H1 (cell line): ENCODE measurements at regions not wholly inside any gene's neighbourhood (a gene's known extent, or its start where the extent isn't known, plus 50 kb on each side); places are given as distances from the start of the nearest gene placed in this dataset.

Experiments
- CTCF ChIA-PET: fragments of 300-600 bp; sonication (Branson Sonifier 250); formaldehyde crosslinking; loops from one replicate; lab custom pipeline; 2021; ENCODE audit not compliant: partially characterized antibody; lab: Charles Lee
- POLR2A ChIA-PET: fragments of 300-600 bp; sonication (Branson Sonifier 250); formaldehyde crosslinking; loops from one replicate; lab custom pipeline; 2021; ENCODE audit warnings: inconsistent platforms; ENCODE audit not compliant: partially characterized antibody; lab: Charles Lee
- DNase-seq, 2 experiments: peaks; one replicate each; pipeline versions ENCODE4 v3.0.0 to v3.0.0-alpha.2; 2010 to 2022; ENCODE audit warnings: low spot score in 2 of 2, low read depth in 1 of 2, mixed read lengths in 1 of 2
- FAIRE-seq: peaks from 2 replicates; lab custom pipeline; 2011; peaks lifted over from hg19 to GRCh38; lab: Jason Lieb, UNC
- H2AFZ ChIP-seq: 2 replicates; pipeline ENCODE4 v1.8.1; 2012; ENCODE audit warnings: low read length, inconsistent platforms
- H2AK5ac ChIP-seq: 2 replicates; pipeline ENCODE4 v1.6.1; 2013; ENCODE audit warnings: low read depth, low read length
- H2BK120ac ChIP-seq: replicated peaks from 2 replicates; pipeline ENCODE3; 2013; ENCODE audit warnings: low read depth, low read length, inconsistent platforms
- H2BK12ac ChIP-seq: 2 replicates; pipeline ENCODE4 v1.6.1; 2013; ENCODE audit warnings: low read depth, low read length
- H2BK15ac ChIP-seq: 2 replicates; pipeline ENCODE4 v1.6.1; 2013; ENCODE audit warnings: low read length
- H2BK20ac ChIP-seq: 2 replicates; pipeline ENCODE4 v1.6.1; 2013; ENCODE audit warnings: low read length
- H2BK5ac ChIP-seq: 2 replicates; pipeline ENCODE4 v1.6.1; 2013; ENCODE audit warnings: low read depth, low read length
- H3K14ac ChIP-seq: 2 replicates; pipeline ENCODE4 v1.6.1; 2013; ENCODE audit warnings: inconsistent platforms; ENCODE audit not compliant: insufficient read length
- H3K18ac ChIP-seq: 2 replicates; pipeline ENCODE4 v1.6.1; 2013; ENCODE audit warnings: low read length; ENCODE audit errors: extremely low read depth
- H3K23ac ChIP-seq: 2 replicates; pipeline ENCODE4 v1.6.1; 2013; ENCODE audit warnings: inconsistent platforms; ENCODE audit not compliant: insufficient read length
- H3K23me2 ChIP-seq: 2 replicates; pipeline ENCODE4 v1.6.1; 2013; ENCODE audit warnings: low read depth, low read length
- H3K27ac ChIP-seq: 2 replicates; pipeline ENCODE4 v1.6.1; 2011; ENCODE audit warnings: low read depth, low read length, inconsistent platforms
- H3K27me3 ChIP-seq, 4 experiments: replicated peaks in 1 of 4; 1 replicate in 1 of 4; 2 replicates in 3 of 4; pipeline versions ENCODE4 v1.6.1 to v1.8.1; 2011 to 2013; ENCODE audit warnings: low read length in 3 of 4, mild to moderate bottlenecking in 3 of 4, inconsistent platforms in 2 of 4, mixed read lengths in 2 of 4, moderate library complexity in 1 of 4; ENCODE audit not compliant: control insufficient read depth in 3 of 4, insufficient read depth in 3 of 4; ENCODE audit errors: extremely low read depth in 1 of 4
- H3K36me3 ChIP-seq, 4 experiments: 2 replicates each; pipeline versions ENCODE4 v1.6.1 to v1.8.1; 2011 to 2013; ENCODE audit warnings: mild to moderate bottlenecking in 4 of 4, low read length in 3 of 4, moderate library complexity in 2 of 4, control low read depth in 1 of 4, inconsistent platforms in 1 of 4; ENCODE audit not compliant: insufficient read depth in 4 of 4, control insufficient read depth in 2 of 4
- H3K4ac ChIP-seq: replicated peaks from 2 replicates; pipeline ENCODE3; 2013; ENCODE audit warnings: low read length, low read depth, mixed read lengths, inconsistent platforms; ENCODE audit not compliant: insufficient read length
- H3K4me1 ChIP-seq, 4 experiments: replicated peaks in 1 of 4; 1 replicate in 1 of 4; 2 replicates in 3 of 4; pipeline versions ENCODE4 v1.6.1 to v1.8.1; 2011 to 2013; ENCODE audit warnings: low read length in 3 of 4, inconsistent platforms in 2 of 4, mixed read lengths in 1 of 4; ENCODE audit not compliant: insufficient read depth in 4 of 4, control insufficient read depth in 3 of 4
- H3K4me2 ChIP-seq, 2 experiments: 2 replicates each; pipeline versions ENCODE4 v1.6.1 to v1.8.1; 2011 to 2013; ENCODE audit warnings: low read depth in 2 of 2, low read length in 2 of 2, control low read depth in 1 of 2, inconsistent platforms in 1 of 2, mild to moderate bottlenecking in 1 of 2; ENCODE audit not compliant: insufficient read depth in 1 of 2
- H3K4me3 ChIP-seq, 4 experiments: fragments of 200-600, 300-600 bp in 1 of 4; sonication (generic), shearing (Covaris generic), sonication (Bioruptor Twin) in 1 of 4; 2 replicates each; pipeline versions ENCODE4 v1.5.1 to v1.8.1; 2011 to 2016; ENCODE audit warnings: low read length in 4 of 4, low read depth in 3 of 4, control low read depth in 2 of 4, inconsistent platforms in 2 of 4, mild to moderate bottlenecking in 2 of 4, mixed read lengths in 1 of 4, moderate library complexity in 1 of 4; ENCODE audit not compliant: insufficient read depth in 2 of 4; ENCODE audit errors: extremely low read depth in 1 of 4
- H3K56ac ChIP-seq: replicated peaks from 2 replicates; pipeline ENCODE3; 2013; ENCODE audit warnings: low read depth, mild to moderate bottlenecking, mixed read lengths, low read length, inconsistent platforms; ENCODE audit not compliant: insufficient read length
- H3K79me1 ChIP-seq: 2 replicates; pipeline ENCODE4 v1.6.1; 2013; ENCODE audit warnings: low read depth, low read length, control low read depth
- H3K79me2 ChIP-seq, 2 experiments: 2 replicates each; pipeline versions ENCODE4 v1.6.1 to v1.8.1; 2012 to 2013; ENCODE audit warnings: low read length in 2 of 2, mild to moderate bottlenecking in 2 of 2, inconsistent platforms in 1 of 2; ENCODE audit not compliant: insufficient read depth in 2 of 2, control insufficient read depth in 1 of 2
- H3K9ac ChIP-seq, 4 experiments: replicated peaks in 1 of 4; 1 replicate in 1 of 4; 2 replicates in 3 of 4; pipeline versions ENCODE4 v1.6.1 to v1.8.1; 2011 to 2013; ENCODE audit warnings: low read depth in 3 of 4, low read length in 3 of 4, control low read depth in 2 of 4, mild to moderate bottlenecking in 2 of 4, moderate library complexity in 2 of 4, inconsistent platforms in 1 of 4; ENCODE audit errors: extremely low read depth in 1 of 4
- H3K9me3 ChIP-seq, 2 experiments: 2 replicates each; pipeline versions ENCODE4 v1.6.1 to v1.8.1; 2012 to 2013; ENCODE audit warnings: mild to moderate bottlenecking in 2 of 2, moderate library complexity in 2 of 2, control low read depth in 1 of 2, inconsistent platforms in 1 of 2, low read depth in 1 of 2, low read length in 1 of 2, mixed read lengths in 1 of 2; ENCODE audit not compliant: insufficient read depth in 2 of 2
- H4K20me1 ChIP-seq, 2 experiments: replicated peaks in 1 of 2; 2 replicates each; pipeline versions ENCODE3 to v1.8.1; 2011 to 2013; ENCODE audit warnings: inconsistent platforms in 2 of 2, low read length in 2 of 2, mild to moderate bottlenecking in 1 of 2; ENCODE audit not compliant: insufficient read depth in 2 of 2, control insufficient read depth in 1 of 2
- H4K5ac ChIP-seq: 2 replicates; pipeline ENCODE4 v1.6.1; 2013; ENCODE audit warnings: low read length, low read depth, mixed read lengths, inconsistent platforms; ENCODE audit not compliant: insufficient read length
- H4K8ac ChIP-seq: 2 replicates; pipeline ENCODE4 v1.8.0; 2013; ENCODE audit warnings: mild to moderate bottlenecking, moderate library complexity, low read length, inconsistent platforms; ENCODE audit not compliant: insufficient read depth; ENCODE audit errors: extremely low read depth
- H4K91ac ChIP-seq: replicated peaks from 2 replicates; pipeline ENCODE3; 2013; ENCODE audit warnings: low read length, mixed read lengths, inconsistent platforms; ENCODE audit not compliant: insufficient read length
- BCL11A ChIP-seq, 2 experiments: IDR thresholded peaks; one replicate each; pipeline ENCODE4 v1.6.1; 2011; ENCODE audit warnings: low read depth in 2 of 2, low read length in 2 of 2, mild to moderate bottlenecking in 2 of 2
- EGR1 ChIP-seq: IDR thresholded peaks from 2 replicates; pipeline ENCODE4 v1.6.1; 2011; ENCODE audit warnings: low read depth, low read length, borderline replicate concordance
- FOSL1 ChIP-seq: IDR thresholded peaks from 2 replicates; pipeline ENCODE4 v1.6.1; 2011; ENCODE audit warnings: mild to moderate bottlenecking, low read depth, low read length, moderate library complexity; ENCODE audit not compliant: insufficient read depth
- HDAC2 ChIP-seq, 2 experiments: fragments of 300-600 bp in 1 of 2; sonication (generic) in 1 of 2; IDR thresholded peaks; 2 replicates each; pipeline ENCODE4 v1.6.1; 2011 to 2012; ENCODE audit warnings: low read depth in 2 of 2, low read length in 2 of 2, mild to moderate bottlenecking in 2 of 2, moderate library complexity in 2 of 2, borderline replicate concordance in 1 of 2, inconsistent platforms in 1 of 2
- KDM1A ChIP-seq: fragments of 200-600, 300-600 bp; sonication (generic); IDR thresholded peaks from 2 replicates; pipeline ENCODE4 v1.7.1; 2016; ENCODE audit warnings: mild to moderate bottlenecking, low read length, borderline replicate concordance
- WGBS, 2 experiments: shearing (Covaris generic) in 1 of 2; methylation state at CpG; one replicate each; pipeline versions ENCODE4 v1.1.6 to v1.1.7; 2013 to 2015; ENCODE audit warnings: low lambda C conversion rate in 2 of 2, mixed read lengths in 2 of 2, inconsistent platforms in 1 of 2, low coverage in 1 of 2, missing lambda C conversion rate in 1 of 2; ENCODE audit not compliant: insufficient replicate concordance in 2 of 2, insufficient coverage in 1 of 2, insufficient read length in 1 of 2; ENCODE audit errors: extremely low coverage in 1 of 2, missing lambda C conversion rate in 1 of 2; 5-methylcytosine and 5-hydroxymethylcytosine counted together

GRCh38 chr12:124378926-124379325 lies 84.0 kb downstream of the RFLNA start:
- Histone ChIP-seq H2BK15ac (no peak overlapping the region), H3K9me3 (no peaks in the 10 kb centered on the region), H3K18ac (no peak overlapping the region), H2AFZ (no peak overlapping the region), H3K4me2 (no peak overlapping the region), H3K79me2 (no peaks in the 10 kb centered on the region), H3K27ac (no peak overlapping the region), H3K4me3 (no peak overlapping the region), H4K91ac (no peak overlapping the region), H2BK120ac (no peak overlapping the region), H3K4me1 (no peaks in the 10 kb centered on the region), H3K14ac (no peak overlapping the region), H3K79me1 (no peaks in the 10 kb centered on the region; the same call in 1 of the 2 replicates), H4K8ac (peak overlapping the region; percentile 19; the same call in 1 of the 2 replicates), H3K56ac (no peak overlapping the region), H3K27me3 (no peaks in the 10 kb centered on the region), H4K20me1 (peaks cover 11 to 12% of the 10 kb centered on the region in 2 experiments), H3K36me3 (peaks cover 0 to 9% (median 5%) of the 10 kb centered on the region in 4 experiments; a peak in 4 of 8 replicates), H3K23ac (no peak overlapping the region), H2AK5ac (no peak overlapping the region), H2BK12ac (no peak overlapping the region), H4K5ac (no peak overlapping the region), H3K4ac (no peak overlapping the region), H3K23me2 (no peaks in the 10 kb centered on the region), H3K9ac (no peak overlapping the region), H2BK5ac (no peak overlapping the region; the same call in 1 of the 2 replicates), H2BK20ac (no peak overlapping the region)
- whole genome bisulfite sequencing, 2 experiments, result 87% methylated on average over 13 of the region's 13 CpGs; no CpG with 5 or more reads in 1 of the 2 experiments
- DNase-seq, result no peak
- ChIA-PET POLR2A (no interaction called here), CTCF (interaction anchor here (0.7 to 3.5 kb wide), 11 partner anchors 9 to 349 kb away, joined by 3 to 11 read pairs (median 3); no protein-coding TSS in a partner anchor)
- FAIRE-seq, result no peak
- TF ChIP-seq EGR1 (no peak), HDAC2 (IDR thresholded peaks at IDR 0.05; ENCODE audit: borderline replicate concordance in 1 of 2, low read depth in 2 of 2, low read length in 2 of 2) (no peak), BCL11A (IDR thresholded peaks at IDR 0.05; ENCODE audit: low read depth in 2 of 2, low read length in 2 of 2) (no peak), KDM1A (no peak), FOSL1 (no peak)
